Femur (tissue), 1 donor: ENCODE measurements at regions not wholly inside any gene's neighbourhood (a gene's known extent, or its start where the extent isn't known, plus 50 kb on each side); places are given as distances from the start of the nearest gene placed in this dataset.
A peak's percentile ranks its signal among the peaks of the same experiment; 100 is the strongest.

Experiments
- DNase-seq: peaks from one replicate; pipeline ENCODE4 v3.0.0-alpha.2; 2017

DNA sequence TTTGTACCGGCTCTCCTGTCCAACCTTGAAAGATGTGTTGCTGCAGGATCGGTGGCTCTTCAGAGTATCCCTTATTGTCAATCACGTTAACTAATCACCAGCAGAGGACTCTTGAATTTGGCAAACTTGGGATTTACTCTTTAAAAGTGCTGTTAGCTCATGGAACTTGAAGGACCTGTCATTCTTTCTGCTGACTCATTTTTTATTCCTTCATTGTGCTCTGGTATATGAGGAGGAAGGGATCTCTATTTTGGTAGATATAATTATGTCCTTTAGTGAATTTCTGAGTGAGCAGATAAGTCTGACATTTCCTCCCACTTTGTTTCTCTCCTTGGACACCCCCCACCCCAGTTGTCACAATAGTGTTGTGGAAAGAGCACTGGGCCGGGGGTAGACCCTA lies 175.1 kb upstream of the HDAC9 start:
- DNase-seq: no peak

DNA sequence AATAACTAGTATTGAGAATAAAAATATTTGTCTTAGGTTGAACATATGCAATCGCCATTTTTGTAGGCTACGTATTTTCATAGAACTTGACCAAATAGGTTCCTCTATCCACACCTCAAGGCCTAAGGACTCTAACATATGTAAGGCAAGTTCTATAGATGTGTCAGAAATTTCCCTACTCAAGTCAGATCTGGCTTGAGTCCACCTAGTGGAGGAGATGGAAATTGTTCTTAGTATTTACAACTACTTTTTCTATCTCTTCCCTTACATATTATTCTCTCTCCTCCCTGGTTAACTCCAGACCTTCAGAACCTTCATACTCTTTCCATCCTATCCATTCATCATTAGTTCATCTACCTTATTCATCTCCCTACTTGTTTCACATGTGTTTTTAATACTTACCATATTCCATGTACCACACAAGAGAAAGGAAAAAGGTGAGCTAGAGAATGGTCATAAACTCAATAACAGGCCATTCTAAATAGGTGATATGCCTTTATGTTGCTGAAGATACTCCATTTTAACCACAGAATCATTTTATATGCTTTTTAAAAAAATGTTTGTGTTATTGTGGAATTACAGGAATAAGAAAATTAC lies 174.5 kb upstream of the HDAC9 start:
- DNase-seq: no peak

DNA sequence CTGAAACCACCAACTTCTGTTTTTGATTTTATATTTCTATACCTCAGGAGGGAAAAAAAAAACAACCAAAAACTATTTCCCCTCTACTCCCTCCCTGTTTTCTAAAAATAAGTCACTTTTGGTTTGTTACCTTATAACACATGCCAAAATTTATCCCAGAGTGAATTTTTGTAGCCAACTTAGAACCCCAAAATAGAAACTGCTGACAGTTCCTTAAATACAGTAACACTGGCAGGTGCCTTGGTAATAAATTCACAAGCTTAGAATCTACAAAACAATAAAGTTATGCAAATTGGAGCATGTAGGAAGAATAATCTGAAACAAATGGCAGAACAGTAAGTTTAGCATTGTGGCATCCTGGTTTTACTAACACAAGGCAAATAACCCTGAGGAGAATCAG lies 165.0 kb upstream of the HDAC9 start:
- DNase-seq: no peak

- DNase-seq: no peak
Measured at GRCh38 chr7:18336626-18337025, 158.9 kb upstream of the HDAC9 start.

- peak; percentile 46 for DNase-seq
Measured at GRCh38 chr7:18337048-18337809, 158.3 kb upstream of the HDAC9 start.

DNA sequence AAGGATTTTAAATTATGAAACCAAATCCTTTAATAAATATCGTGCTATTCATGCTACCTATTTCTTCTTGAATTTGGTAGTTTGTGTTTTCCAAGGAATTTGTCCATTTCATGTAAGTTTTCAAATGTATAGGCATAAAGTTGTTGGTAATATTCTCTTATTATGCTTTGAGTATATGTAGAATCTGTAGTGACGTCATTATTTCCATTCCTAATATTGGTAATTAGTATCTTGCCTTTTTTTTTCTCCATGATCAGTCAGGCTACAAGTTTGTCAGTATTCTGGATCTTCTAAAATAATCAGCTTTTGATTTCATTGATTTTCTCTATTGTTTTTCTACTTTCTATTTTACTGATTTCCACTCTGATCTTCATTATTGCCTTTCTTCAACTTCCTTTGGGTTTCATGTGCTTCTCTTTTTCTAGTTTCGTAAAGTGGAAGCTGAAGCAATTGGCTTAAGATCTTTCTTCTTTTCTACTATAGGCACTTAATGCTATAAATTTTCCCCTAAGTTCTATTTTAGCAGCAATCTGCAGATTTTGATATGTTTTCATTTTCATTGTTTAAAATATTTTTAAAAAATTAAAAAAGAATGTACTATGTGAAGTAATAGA lies 156.5 kb upstream of the HDAC9 start:
- no peak for DNase-seq

DNA sequence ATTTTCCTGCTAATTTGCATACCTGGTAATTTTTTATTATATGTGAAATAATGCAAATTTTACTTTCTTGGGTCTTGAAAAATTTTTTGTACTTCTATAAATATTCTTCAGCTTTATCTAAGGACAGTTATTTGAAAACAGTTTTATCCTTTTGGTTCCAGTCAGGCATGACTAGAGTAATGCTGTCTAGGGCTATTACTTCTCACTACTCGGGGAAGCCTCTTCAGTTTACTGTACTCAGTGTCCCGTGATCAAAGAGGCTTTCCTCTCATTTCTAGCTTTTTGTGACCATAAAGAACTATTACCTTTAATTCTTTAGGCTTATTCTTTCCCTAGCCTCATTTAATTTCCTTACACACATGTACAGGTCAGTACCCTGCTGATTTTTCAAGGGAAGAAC lies 153.8 kb upstream of the HDAC9 start:
- DNase-seq: no peak

DNA sequence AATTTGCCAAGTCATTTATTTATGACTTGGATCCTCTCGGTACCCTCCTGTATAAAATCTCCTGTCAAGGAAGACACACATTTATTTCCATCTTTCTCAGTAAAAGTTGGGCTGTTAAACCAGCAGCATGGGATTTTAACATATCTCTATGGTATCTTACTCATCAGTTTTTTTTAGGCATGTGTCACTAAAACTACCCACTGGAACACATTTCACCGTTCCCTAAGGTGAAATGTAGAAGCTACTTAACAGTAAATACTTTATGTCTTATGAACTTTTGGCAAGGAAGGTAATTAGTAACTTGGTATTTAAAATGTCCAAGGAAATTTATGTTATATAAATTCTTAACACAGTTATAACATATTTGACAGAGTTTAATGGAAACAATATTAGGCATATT lies 152.5 kb upstream of the HDAC9 start:
- DNase-seq: no peak

DNA sequence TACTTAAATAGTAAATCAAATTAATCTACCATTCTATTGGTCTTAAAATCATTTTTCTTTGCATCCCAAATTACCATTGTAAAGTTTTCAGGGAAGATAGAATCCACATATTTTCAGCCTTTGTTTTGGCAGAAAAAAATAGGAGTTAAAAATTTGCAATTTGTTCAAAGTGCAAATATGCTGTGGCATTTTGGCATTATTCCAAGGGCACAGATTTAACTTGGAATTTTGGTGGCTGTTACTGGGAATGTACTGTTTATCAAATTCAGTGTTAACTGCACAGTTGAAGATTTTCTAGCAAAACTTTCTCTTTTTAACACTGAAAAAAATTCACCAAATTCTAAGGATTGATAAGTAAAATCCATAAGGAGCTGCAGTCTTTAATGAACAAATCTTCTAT lies 151.0 kb upstream of the HDAC9 start:
- no peak for DNase-seq

DNA sequence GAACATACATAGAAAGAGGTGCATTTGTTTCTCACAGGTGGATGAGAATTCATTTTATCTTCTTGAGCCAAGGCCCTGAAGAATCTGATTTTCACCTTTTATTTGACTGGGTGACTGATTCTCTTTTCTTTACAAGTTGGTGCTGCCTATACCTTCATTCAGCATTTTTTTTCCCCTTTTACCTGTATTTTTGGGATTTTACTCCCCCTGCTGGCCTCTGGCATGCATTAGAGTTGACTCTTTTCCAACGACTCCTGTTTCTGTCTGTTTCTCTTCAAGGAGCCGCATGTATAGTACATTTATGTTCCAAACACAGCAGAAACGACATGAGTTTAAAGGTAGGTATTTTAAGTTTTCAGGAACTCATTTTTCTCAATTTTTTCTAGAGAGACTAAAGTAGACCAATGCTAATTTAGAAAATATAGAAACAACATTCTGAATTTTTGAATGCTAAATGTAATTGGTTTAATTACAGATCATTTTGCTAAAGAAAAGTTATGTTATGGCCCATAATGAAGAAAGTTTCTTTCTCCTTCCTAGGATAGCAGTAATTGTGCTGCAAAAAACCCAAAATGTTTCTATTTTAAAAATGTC lies 149.8 kb upstream of the HDAC9 start:
- peak; percentile 73 for DNase-seq

DNA sequence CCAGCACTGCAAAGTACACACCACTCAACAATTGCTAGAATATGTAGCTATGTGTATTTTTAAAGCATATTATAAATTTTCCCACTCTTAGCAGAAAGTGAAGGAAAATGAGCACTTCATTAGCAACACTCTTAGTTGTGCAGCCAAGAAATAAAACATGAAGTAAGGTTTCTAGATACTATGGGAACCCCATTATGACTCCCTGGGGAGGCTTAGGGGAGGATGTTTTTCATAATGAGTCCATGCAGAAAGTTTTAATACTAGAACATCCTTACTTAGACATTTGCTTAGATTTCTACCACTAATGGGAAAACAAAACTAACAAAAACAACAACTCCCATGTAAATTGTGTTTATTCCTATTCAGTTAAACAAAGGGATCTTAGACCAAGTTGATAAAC lies 148.4 kb upstream of the HDAC9 start:
- DNase-seq: no peak

DNA sequence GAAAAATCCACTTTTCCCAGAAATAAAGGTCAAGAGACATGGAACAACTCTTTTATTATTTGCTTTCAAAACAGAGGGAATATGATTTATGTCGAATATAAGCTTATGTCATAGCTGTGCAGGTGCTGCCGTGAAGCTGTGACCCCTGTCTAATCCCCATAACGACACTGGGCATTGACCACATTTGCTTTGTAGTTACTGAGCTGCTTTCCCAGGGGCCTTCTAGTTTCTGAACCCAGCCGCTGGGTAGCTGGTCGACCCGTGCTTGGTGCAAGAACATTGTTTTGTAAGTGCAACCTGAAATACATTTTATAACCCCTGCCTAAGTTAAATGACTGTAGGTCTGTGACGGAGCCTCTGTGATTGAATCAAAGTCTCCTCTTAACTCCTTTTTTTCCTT lies 144.9 kb upstream of the HDAC9 start:
- DNase-seq: no peak

DNA sequence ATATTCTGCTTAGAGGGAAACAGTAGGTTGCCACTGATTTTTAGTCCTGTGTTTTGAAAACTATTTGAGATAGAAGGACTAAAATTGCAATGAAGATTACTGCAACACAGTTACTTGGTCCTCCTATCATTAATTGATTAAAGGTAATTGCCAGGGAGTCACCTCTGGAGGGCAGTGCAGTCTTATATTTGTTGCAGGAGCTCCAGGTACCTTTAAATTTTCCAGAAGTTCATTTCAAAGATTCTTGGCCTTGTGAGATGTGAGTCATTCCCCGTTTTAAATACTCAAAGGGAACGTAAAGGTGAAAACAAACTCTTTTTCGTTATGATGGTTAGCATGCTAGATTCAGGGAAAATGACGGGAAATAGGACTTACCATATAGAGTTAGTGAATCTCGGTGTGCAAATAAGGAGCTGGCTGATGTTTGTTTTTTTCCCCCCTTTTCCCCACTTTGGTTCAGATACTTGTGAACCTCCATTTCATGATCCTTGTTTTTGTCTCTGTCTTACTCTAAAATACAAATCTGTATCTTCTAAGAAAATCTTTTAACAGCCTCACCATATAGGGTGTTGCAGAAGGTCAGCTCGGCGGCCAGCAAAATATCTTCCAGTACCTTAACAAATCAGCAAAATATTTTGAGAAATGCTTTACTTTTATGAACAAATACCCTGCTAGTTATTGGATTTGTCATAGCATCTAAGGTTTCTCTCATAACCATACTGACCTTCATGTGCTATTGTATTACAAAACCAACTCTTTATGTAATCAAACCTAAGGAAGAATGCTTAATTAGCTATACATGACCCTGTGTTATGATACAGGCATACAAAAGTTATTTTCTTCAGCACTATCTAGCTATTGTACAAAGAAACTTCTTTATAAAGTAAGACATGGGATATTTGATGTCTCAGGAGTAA lies 143.0 kb upstream of the HDAC9 start:
- peak; percentile 54 for DNase-seq

DNA sequence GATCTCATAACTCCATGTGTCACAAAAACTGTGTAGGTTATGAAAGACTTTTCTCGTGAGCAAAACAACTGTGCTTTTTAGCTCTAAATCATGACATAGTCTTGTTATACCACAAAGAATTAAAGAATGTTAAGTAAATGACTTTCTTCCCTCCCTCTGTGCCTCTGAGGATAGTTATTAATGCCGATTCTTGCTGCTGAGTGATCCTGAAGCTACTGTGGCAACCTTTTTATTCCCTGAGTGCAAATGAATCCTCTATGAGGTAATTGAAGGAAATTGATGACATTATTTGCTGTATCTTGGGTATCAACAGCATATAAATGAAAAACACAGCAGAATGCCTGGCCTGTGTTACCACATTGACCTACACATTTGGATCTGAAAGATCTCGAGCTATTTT lies 142.2 kb upstream of the HDAC9 start:
- DNase-seq: no peak

GRCh38 chr7:18354108-18355085 lies 141.2 kb upstream of the HDAC9 start:
- DNase-seq: no peak

DNA sequence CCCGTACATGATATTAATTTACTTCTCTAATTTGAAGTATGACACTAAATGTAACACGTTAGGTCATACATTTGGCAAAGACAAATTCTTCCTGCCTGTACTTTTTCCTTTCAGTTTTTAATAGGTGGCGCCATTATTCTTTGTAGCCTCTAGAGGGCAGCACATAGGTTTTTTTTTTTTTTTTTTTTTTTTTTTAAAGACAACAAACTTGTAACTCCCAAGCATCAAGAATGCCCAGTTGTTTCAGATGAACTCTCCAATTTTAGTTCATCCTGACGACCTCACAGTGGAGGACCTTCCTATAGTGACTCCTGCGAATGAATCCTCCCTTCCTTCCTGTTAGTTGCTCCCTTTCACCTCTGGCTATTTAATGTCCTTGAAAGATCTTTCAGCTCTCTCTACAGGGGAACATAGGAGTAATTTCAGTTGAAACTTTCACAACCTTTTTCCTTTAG lies 139.3 kb upstream of the HDAC9 start:
- DNase-seq: no peak

- DNase-seq: no peak
Measured at GRCh38 chr7:18357691-18358090, 137.9 kb upstream of the HDAC9 start.

- peak; percentile 74 for DNase-seq
Measured at GRCh38 chr7:18361756-18362155, 133.8 kb upstream of the HDAC9 start.

- DNase-seq: no peak
Measured at GRCh38 chr7:18363751-18364380, 131.7 kb upstream of the HDAC9 start.

DNA sequence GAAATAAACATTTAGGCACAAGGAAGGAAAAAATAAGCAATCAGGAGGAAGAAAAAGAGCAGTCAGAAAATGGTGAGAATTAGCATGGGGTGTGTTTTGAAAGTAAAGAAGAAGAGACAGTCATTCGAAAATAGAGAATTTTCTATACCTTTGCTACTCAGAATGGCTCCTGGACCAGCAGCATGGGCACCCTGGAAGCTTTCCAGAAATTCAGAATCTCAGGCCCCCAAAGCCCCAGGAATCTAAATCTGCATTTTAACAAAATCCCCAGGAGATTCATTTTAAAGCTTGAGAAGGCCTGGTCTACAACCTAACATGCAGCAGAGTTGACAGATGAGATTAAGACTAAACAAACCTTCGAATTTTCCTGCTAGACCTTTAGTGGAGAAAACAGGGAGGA lies 131.2 kb upstream of the HDAC9 start:
- DNase-seq: no peak

- no peak for DNase-seq
Measured at GRCh38 chr7:18366394-18366793, 129.2 kb upstream of the HDAC9 start.
